ENCODE measurements at regions not wholly inside any gene's neighbourhood (a gene's known extent, or its start where the extent isn't known, plus 50 kb on each side); places are given as distances from the start of the nearest gene placed in this dataset.

DNA sequence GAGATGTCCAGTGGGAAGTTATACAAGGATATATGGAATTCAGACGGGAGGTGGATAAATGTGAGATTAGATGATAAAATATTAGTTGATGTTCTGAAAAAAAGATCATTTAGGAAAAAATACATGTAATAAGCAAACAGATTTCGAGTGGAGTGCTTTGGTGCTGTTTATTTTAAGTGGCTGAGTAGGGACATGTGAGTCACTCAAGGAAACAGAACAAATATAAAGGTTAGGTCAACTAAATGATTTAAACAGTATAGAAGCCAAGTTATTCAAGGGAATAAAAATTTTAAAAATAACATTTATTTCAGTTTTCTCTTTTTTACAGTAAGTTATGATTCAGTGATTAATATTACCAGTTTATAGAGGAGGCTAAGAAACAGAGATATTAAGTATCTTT lies 1046.7 kb upstream of the B3GALT2 start:
- ATAC-seq (ENCODE audit: insufficient read depth, low FRiP score) (no peak), DNase-seq (no peak)
- WGBS, 2 donors, result 41 to 77% methylated on average over 2 of the region's 2 CpGs

DNA sequence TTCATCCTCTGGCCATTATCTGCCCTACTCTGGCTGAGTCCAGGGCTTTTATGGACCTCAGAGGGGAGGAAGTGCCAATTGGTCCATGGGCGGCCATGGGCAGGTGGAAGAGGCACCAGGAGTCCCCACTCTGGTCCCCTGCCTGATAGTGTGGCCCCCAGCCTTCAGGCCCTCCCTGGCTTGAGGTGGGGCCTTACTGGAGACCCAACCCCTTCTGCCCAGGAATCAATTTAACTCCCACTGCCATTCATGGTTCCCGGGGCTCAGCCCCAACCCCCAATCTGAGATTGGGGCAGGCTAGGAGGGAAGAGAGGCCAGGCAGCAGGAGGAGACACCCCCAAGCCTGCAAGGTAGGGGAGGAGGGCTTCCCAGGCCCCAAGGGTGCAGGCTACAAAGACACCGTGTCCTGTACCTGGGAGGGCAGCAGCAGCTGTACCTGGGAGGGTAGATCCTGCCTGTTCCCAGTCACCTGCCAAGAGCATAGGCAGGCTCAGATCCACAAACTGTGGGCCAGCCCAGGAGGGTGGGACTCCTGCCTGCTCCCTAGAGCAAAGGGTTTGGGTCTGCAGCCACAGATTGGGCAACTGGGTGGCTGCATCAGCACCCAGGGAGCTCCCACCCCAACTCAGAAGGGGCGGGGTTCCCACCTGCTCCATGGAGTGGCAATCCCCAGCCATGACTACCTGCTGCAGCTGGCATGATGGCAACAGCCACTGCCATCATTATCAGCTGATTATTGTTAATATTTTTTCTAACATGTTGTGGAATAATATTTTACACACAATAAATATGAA lies 1044.1 kb upstream of the B3GALT2 start:
- TF ChIP-seq, protein P1, sequence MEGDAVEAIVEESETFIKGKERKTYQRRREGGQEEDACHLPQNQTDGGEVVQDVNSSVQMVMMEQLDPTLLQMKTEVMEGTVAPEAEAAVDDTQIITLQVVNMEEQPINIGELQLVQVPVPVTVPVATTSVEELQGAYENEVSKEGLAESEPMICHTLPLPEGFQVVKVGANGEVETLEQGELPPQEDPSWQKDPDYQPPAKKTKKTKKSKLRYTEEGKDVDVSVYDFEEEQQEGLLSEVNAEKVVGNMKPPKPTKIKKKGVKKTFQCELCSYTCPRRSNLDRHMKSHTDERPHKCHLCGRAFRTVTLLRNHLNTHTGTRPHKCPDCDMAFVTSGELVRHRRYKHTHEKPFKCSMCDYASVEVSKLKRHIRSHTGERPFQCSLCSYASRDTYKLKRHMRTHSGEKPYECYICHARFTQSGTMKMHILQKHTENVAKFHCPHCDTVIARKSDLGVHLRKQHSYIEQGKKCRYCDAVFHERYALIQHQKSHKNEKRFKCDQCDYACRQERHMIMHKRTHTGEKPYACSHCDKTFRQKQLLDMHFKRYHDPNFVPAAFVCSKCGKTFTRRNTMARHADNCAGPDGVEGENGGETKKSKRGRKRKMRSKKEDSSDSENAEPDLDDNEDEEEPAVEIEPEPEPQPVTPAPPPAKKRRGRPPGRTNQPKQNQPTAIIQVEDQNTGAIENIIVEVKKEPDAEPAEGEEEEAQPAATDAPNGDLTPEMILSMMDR (IDR thresholded peaks at IDR 0.05; ENCODE audit: control extremely low read depth, extremely low read depth), result no peak
- ATAC-seq (ENCODE audit: insufficient read depth, low FRiP score), result no peak
- Histone ChIP-seq H3K27ac (ENCODE audit: low read depth in 1 of 2, low read length in 1 of 2) (no peak overlapping the region), H3K36me3 (ENCODE audit: control insufficient read depth in 4 of 4, insufficient read depth in 4 of 4, low read length in 4 of 4) (no peaks in the 10 kb centered on the region), H3K4me1 (ENCODE audit: control insufficient read depth in 5 of 5, insufficient read depth in 5 of 5, low read length in 5 of 5) (no peaks in the 10 kb centered on the region), H3K9me3 (ENCODE audit: control insufficient read depth in 4 of 4, insufficient read depth in 3 of 4, low read length in 3 of 4) (peaks cover 0 to 4% (median 0%) of the 10 kb centered on the region in 4 donors), H3K27me3 (ENCODE audit: control insufficient read depth in 3 of 3, insufficient read depth in 3 of 3, low read length in 2 of 3) (no peaks in the 10 kb centered on the region), H3K4me3 (no peak overlapping the region), H3K9ac (ENCODE audit: insufficient read depth in 1 of 2, low read length in 2 of 2) (no peak overlapping the region)
- DNase-seq, result no peak
- WGBS, 2 donors, result 93% methylated on average over 4 of the region's 4 CpGs

More for the DNA sequence above, 1046.7 kb upstream of the B3GALT2 start:
- Histone ChIP-seq H3K27me3 (ENCODE audit: control insufficient read depth in 3 of 3, insufficient read depth in 3 of 3, low read length in 2 of 3) (no peaks in the 10 kb centered on the region), H3K36me3 (ENCODE audit: control insufficient read depth in 4 of 4, insufficient read depth in 4 of 4, low read length in 4 of 4) (no peaks in the 10 kb centered on the region), H3K4me3 (no peak overlapping the region), H3K4me1 (ENCODE audit: control insufficient read depth in 5 of 5, insufficient read depth in 5 of 5, low read length in 5 of 5) (no peaks in the 10 kb centered on the region), H3K27ac (ENCODE audit: low read depth in 1 of 2, low read length in 1 of 2) (no peak overlapping the region), H3K9ac (ENCODE audit: insufficient read depth in 1 of 2, low read length in 2 of 2) (no peak overlapping the region), H3K9me3 (ENCODE audit: control insufficient read depth in 4 of 4, insufficient read depth in 3 of 4, low read length in 3 of 4) (peaks cover 0 to 4% (median 0%) of the 10 kb centered on the region in 4 donors)
- TF ChIP-seq, protein P1 (IDR thresholded peaks at IDR 0.05; ENCODE audit: control extremely low read depth, extremely low read depth), result no peak

DNA sequence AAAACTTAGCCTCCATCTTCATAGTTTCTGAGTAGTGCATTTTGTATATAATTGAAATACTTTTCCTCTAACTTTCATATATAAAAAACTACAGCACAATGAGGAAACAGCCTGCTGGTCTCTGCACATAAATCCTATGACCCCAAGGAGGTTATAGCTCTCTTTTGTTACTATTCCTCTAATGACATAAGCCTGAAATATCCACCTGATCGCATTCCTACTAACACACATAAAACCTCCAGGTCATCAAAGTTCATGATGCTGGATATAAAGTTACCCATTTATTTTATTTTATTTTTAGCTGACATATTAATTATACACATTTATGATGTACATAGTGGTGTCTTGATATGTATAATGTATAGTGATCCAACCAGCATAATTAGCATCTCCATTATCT lies 1042.0 kb upstream of the B3GALT2 start:
- H3K9me3 ChIP-seq (ENCODE audit: control insufficient read depth in 4 of 4, insufficient read depth in 3 of 4, low read length in 3 of 4), result peaks cover 0 to 4% (median 0%) of the 10 kb centered on the region in 4 donors
- TF ChIP-seq, protein P1 (IDR thresholded peaks at IDR 0.05; ENCODE audit: control extremely low read depth, extremely low read depth), result no peak
- H3K36me3 ChIP-seq (ENCODE audit: control insufficient read depth in 4 of 4, insufficient read depth in 4 of 4, low read length in 4 of 4), result no peaks in the 10 kb centered on the region
- H3K4me3 ChIP-seq, result no peak overlapping the region
- no peak overlapping the region for H3K9ac ChIP-seq (ENCODE audit: insufficient read depth in 1 of 2, low read length in 2 of 2)
- DNase-seq (no peak), ATAC-seq (ENCODE audit: insufficient read depth, low FRiP score) (no peak)
- H3K4me1 ChIP-seq (ENCODE audit: control insufficient read depth in 5 of 5, insufficient read depth in 5 of 5, low read length in 5 of 5), result no peaks in the 10 kb centered on the region
- WGBS, 2 donors, result 98 to 99% methylated on average over 1 of the region's 1 CpG
- H3K27me3 ChIP-seq (ENCODE audit: control insufficient read depth in 3 of 3, insufficient read depth in 3 of 3, low read length in 2 of 3), result no peaks in the 10 kb centered on the region
- H3K27ac ChIP-seq (ENCODE audit: low read depth in 1 of 2, low read length in 1 of 2), result no peak overlapping the region

All from lung (tissue), 11 donors.